LoVo (cell line): ENCODE measurements at regions not wholly inside any gene's neighbourhood (a gene's known extent, or its start where the extent isn't known, plus 50 kb on each side); places are given as distances from the start of the nearest gene placed in this dataset.
"Not testable (repeated sequence)": the region's sequence is repeated elsewhere in the genome, so short reads cannot be mapped to it uniquely, and the experiment has no call there.

Source experiments
- DNase-seq: peaks from one replicate; pipeline ENCODE4 v3.0.0-alpha.2; 2016; ENCODE audit warnings: low spot score

DNA sequence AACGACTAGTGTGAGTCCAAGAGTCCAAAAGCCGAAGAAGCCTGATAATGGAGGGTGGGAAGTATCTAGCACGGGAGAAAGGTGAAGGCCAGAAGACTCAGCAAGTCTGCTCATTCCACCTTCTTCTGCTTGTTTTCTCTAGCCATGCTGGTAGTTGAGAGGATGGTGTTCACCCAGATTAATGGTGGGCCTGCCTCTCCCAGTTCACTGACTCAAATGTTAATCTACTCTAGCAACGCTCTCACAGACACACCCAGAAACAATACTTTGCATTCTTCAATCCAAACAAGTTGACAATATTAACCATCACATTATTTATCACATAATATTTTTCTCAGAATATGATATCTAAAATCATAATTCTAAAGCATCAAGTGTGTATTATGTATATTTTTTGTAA lies 1055.1 kb upstream of the PCDH10 start:
- no peak for DNase-seq

DNA sequence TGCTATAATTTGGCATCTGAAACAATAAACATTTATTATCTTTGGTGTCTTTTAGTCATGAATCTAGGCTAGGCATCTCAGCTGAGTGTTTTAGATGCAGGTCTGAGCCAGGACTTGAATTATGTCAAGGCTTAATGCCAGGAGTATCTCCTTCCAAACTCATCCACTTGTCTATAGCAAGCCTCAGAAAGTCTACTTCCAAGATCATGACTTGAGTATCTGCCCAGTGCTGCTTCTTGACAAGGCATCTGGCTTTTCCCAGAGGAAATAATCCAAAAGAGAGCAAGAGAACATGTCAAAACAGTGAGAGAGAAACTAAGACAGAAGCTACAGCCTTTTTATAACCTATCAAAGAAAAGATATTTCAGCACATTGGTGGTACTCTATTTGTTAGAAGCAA lies 1052.1 kb upstream of the PCDH10 start:
- DNase-seq: no peak

DNA sequence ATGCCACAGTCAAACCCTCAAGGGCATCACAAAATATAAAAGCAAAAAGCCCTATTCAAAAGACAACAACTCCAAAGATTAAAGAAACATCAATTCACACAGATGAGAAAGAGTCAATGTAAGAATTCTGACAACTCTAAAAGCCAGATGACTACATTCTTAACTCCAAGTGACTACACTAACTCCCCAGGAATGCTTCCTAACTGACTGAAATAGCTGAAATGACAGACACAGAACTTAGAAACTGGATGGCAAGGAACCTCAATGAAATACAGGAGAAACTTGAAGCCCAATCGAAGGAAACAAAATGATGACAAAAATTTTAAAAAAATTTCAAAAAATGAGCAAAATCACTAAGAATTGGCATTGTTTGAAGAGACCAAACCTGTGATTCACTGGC lies 1047.6 kb upstream of the PCDH10 start:
- DNase-seq: no peak

DNA sequence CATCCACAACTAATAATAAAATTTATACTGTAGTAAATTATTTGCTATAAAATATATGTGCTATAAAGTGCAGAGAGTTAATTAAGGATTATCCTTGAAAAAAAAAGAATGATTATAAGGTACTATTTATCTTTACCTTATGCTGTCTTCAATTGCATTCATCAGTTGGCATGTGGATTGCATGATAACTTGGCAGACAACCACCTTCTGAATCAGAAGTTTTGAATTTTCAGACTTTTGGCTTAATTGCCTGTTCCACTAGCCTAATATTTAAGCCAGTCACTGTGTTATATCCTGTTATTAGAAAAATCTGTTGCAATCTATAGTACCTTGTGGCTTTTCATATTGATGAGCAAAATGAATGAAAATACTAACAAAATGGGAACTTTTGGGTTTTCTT lies 1040.3 kb upstream of the PCDH10 start:
- DNase-seq: no peak

DNA sequence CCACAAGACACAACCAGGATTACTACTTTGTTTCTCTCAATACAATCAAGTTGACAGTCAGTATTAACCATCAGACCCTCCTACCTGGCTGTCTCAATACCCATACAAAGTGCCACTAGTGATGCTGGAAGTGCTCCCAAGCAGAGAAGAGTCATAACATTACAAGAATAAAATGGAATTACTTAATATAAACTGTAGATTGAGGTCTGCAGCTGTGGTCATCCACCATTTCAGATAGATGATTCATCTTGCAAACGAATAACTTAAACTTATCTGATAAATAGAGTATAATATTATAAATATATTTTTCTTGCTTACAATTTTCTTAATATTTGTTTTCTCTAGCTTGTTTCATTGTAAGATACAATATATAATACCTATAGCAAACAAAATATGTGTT lies 1034.2 kb upstream of the PCDH10 start:
- no peak for DNase-seq

DNA sequence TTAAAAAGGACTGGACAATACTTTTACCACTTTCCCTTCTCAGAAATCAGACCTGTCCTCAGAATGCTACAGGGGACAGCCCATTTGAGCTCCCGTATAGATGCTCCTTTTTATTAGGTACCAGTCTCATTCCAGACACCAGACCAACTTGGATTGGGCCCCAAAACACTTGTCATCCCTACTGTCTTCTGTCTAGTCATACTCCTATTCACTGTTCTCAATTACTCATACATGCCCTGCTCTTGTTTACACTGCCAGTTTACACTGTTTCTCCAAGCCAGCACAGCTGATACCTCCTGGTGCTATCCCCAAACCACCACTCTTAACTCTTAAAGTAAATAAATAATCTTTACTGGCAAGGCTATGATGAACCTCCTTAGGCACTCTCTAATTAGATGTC lies 1026.4 kb upstream of the PCDH10 start:
- not testable (repeated sequence) for DNase-seq

DNA sequence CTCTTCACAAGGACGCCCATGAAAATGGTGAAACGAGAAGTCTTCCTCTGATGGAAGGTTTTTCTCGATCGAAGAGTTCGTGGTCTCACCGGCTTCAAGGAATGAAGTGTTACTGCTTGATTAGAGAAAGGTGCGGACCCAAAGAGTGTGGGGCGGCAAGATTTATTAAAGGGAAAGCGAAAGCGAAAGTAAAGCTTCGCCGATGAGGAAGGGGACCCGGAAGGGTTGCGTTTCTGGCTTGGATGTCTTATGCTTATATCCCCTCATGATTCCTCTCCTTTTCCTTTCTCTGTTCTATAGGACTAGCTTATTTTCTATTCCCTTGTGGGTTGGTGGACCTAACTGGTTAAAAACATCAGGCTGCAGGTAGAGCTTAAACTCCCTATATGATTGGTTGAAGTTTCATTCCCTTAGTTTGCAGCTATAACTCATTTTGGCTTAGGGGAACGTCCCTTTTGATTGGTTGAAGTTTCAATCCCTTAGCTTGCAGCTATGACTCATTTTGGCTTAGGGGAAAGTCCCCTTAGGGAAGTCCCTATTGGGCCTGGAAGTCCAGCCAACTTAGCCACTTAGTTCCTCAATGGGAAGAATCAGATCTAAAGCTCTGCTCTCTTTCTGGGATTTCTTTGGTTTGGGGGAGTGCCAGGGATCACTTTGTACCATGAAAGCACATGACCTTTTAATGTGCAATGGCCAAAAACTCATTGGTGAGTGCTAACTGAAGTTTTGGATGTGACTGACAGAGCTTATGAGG lies 1025.0 kb upstream of the PCDH10 start:
- DNase-seq: no peak

DNA sequence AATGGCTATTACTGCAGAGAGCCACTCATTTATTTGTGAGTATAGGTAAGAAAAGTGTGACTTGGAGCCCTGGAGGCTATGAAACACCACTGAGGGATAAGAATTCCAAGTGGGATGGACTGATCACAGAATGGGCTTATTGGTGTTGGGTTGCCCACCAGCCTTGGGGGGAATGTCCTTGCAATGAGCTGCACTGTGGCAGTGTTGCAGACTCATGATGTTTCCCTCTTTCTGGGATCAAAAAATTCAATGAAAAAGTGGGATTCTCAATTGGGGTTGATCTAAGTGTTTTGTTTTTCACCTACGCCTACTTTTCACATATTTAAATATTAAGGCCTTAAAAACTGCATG lies 1024.5 kb upstream of the PCDH10 start:
- no peak for DNase-seq

DNA sequence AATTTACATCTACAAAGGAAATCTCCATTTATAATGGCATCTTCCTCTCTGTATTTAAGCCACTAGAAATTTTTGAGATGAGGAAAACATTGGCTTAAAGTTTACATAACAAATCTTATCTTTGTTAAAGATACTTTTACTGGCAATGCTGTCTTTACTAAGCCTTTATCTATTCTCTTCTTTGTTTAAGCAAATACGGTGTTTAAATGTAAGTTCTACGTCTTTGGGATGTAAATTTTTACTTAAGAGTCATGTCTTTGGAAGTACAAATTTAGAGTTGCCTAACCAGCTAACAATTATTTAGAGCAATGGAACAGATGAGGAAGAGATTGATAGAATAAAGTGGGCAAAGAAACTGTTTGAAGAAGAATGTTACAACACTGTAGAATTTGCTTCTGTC lies 1024.0 kb upstream of the PCDH10 start:
- no peak for DNase-seq

DNA sequence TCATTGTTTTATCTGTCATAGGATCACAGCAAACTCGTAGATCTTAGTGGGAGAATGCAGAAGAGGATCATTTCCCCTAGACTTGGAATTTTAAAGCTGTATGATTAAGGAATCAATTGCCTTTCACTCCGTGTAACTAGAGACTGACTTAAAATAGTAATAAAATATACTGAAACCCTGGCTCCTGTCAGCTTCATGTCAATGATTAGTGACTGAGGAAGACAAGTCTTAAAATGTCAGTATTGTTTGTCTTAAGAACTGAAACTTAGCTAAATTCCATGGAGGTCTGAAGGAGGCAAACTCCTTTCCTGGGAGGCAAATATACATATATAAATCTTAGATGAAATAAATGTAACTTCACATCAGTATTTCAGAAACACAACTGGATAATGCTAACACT lies 1016.7 kb upstream of the PCDH10 start:
- no peak for DNase-seq

DNA sequence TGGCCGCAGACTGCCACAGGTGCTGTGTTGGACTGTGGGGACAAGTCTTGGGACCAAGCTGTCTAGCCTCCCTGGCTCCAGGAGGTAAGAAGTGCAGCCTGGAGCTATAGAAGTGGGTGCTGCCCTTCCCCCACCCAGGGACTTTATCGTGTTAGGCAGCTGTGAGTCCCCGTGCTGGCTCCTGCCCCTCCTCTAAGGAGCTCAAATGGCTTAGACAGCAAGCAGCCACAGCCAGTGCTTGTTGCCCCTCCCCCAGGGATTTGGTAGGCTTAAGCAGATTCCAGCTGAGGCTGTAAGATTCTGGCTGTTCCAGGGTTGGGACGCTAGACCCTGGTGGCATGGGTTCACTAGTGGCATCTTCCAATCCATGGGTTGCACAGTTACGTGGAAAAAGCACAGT lies 979.4 kb upstream of the PCDH10 start:
- DNase-seq: no peak

DNA sequence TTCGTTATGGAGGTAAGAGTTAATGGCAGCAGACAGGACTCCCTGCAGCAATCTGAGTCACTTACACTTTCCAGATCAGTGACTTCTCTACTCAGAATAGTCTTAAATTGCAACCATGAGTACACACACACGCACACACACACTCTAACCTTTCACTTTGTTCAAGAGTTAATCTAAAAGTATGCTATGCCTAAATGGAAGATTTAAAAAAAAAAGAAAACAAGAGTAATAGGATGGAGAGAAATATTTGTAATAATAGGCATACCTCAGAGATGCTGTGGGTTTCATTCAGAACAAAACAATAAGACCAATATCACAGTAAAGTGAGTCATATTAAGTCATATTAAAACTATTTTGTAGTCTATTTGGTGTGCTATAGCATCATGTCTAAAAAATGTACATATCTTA lies 969.1 kb upstream of the PCDH10 start:
- no peak for DNase-seq

DNA sequence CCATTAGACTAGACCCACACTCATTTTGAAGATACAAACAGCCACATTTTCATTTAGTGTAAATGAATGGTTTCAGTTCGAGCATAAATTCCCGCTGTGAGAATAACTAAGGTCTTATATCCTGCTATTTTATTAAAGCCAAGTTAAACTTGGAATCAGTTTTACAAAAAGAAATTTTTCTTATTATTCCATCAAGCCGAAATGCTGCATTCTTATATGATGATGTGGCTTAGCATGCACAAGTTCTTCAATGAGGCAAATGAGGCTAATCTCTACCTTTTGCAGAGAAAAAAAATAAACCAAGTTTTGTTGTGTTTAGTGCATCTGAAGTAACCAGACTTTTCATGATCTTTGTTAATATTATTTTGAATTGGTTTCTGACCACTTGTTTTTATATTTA lies 953.9 kb upstream of the PCDH10 start:
- no peak for DNase-seq

DNA sequence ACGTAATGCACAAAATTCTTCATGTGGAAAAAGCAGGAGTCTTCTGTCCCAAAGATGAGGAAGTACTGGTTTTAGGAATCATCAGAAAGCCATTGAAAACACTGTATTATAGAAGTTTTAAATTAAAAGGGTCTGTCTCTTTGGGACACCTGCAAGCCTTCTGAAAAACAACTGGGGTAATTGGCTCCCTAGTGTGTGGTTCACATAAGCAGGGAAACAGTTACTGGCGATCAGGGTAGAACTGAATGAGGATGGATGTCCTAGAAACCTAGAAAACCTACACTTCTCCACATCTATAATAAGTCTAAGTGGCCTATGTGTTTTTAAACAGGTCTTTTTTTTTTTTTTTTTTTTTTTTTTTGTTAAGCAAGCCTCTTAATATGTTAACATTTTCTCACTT lies 945.5 kb upstream of the PCDH10 start:
- no peak for DNase-seq

DNA sequence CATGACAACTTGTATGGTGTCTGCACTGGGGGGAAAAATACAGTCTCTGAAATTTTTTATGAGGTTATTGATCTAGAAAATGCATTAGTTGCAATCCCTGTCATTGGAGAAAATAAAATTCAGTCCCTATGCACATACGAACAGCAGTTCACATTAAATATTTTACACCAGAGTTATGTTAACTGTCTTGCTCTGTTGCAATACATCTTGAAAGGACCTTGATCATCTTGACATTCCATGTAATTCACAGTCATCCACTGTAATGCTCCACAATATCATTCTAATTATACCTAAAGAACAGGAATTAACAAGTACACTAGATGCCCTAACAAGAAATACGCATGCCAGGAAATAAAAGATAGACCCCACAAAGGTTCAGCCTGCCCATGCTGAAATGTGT lies 934.6 kb upstream of the PCDH10 start:
- DNase-seq: no peak

DNA sequence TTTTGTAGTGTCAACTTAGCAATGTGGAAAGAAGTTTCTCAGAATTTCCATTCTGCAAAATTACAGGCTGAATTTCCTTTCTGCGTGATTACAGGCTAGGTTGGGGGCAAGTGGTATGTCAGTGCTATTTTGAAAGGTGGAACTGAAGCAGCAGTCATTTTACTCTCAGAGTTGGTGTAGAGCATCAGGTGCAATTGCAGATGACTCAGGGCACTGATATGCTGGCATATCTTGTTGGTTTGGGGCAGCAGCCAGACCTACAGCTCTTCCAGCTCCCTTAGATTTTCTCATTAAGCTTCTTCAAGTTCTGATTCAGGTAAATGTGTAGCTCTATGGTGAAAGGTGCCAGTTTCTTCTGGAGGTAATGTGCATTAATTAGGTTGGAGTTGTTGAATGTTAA lies 930.7 kb upstream of the PCDH10 start:
- DNase-seq: no peak

DNA sequence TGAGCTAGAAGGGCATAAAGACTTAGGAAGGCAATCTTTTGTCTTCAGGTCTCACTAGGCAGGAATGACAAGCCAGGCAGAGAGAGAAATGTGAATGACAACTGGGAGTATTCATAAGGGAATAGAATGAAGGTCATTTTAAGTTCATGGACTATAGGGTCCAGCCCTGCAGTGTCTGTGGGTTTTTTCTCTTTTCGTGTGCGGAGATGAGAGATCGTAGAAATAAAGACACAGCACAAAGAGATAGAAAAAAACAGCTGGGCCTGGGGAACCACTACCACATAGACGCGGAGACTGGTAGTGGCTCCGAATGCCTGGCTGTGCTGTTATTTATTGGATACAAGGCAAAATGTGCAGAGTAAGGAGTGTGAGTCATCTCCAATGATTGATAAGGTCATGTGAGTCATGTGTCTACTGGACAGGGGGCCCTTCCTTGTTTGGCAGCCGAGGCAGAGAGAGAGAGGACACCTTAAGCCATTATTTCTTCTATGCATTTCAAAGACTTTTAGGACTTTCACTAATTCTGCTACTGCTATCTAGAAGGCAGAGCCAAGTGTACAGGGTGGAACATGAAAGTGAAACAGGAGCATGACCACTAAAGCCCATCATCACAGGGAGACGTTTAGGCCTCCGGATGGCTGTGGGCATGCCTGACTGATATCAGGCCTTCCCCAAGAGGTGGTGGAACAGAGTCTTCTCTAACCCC lies 921.8 kb upstream of the PCDH10 start:
- DNase-seq: no peak

DNA sequence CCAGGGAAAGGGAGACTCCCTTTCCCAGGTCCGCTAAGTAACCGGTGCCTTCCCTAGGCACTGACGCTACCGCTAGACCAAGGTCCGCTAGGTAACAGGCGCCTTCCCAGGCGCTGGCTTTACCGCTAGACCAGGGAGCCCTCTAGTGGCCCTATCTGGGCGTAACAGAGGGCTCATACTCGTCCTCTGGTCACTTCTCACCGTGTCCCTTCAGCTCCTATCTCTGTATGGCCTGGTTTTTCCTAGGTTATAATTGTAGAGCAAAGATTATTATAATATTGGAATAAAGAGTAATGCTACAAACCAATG lies 921.3 kb upstream of the PCDH10 start:
- not testable (repeated sequence) for DNase-seq

DNA sequence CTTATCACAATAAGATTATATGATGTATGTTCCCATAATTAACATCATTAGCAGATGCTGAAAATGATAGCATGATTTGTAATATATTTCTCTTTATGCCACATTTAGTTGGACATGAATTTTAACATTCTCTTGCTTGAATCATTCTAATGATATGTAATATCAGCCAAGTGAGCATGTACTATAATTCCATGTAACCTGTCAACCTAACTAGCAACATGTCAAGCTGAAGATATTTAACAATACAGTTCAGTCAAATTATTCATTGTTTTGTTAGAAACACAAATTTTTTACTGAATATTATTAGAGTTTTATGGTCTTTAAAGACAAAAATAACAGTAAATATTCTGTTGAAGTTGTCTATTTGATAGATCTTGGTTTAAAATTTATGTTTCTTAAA lies 920.4 kb upstream of the PCDH10 start:
- no peak for DNase-seq

DNA sequence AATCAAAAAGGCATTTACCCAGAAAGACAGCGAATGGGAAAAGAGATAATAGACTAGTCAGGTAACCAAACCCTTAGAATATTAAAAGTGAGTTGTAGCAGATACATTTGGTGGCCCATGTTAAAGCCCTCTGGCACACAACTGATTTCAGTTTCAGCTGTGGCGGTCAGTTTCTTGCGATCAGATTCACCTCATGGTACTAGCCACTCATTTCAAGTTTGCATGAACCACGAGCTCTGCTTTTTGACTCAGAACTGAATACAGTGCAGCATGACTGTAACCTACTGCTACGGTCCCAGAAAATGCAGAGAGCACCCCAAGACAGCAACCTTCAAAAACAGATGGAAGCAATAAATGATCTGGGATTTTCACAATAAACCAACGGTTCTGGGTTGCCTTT lies 919.1 kb upstream of the PCDH10 start:
- DNase-seq: no peak

DNA sequence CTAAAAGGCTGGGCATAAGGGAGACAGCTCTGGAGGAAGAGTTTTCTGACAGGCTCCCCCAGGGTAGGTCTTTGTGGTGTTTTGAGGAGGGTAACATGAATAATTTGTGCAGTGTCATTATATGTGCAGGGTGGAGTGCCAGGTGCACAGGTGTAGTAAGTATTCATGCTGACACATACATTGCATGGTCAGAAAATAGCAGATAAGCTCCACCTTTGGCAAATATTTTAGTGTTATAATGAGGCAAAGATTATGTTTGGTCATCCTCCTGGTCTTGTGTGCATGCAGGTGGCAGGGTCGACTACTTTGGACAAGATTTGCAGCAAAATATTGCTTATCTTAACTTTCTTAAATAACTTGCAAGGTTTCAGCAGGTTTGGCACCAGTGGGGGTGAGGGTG lies 910.4 kb upstream of the PCDH10 start:
- DNase-seq: no peak

DNA sequence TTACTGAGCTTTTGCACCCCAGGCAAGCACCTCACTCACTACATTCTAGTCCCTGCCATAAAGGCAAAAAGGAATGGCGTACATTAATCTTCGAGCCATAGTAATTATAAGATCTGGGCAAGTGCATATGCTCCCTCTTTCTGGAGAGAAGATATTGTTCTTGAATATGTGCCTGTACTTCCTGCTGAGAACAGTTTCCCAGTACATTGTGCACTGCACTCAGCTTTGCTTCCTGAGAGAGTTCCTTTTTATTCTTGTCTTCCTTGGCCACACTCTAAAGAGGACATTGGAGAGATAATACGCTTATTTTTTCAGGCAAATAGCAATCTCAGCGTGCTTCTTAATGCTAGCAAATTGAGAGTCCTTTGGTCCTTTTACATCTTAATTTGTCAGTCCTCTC lies 909.0 kb upstream of the PCDH10 start:
- no peak for DNase-seq

DNA sequence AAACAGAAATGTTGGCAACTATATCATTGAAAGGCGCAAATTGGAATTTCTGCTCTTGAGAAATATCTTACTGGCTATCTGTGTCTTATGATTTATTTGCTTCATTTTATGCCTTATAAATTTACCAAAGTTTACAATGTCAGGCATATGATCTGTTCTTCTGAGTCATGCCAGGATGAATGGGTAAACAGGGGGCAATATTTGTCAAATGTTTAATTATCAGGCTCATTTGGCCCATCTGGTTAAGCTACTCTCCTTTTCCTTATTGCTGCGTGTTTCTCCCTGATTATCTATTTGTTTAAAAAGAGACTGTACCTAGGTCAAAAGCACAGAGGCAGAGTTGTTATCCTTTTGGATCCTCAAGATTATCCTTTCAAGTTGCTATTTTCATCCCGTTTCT lies 903.8 kb upstream of the PCDH10 start:
- no peak for DNase-seq

DNA sequence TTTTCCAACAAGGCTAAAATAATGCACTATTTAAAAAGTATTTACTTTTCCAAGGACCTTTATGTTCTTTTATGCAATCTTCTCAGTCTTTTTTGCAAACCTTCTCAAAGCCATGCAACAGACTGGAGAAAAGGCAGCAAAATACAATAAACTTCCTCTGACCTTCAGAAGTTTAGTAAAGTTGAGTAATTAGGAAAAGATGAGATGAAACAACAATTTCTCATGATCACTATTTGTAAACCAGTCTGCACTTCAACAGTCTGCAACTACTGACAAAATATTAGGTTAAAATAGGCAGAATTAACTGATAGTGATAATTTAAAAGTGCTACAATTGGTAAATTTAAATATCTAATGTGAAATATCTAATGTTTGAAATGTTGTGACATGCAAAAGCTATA lies 884.9 kb upstream of the PCDH10 start:
- DNase-seq: no peak
